ENCODE measurements at regions not wholly inside any gene's neighbourhood (a gene's known extent, or its start where the extent isn't known, plus 50 kb on each side); places are given as distances from the start of the nearest gene placed in this dataset.

DNA sequence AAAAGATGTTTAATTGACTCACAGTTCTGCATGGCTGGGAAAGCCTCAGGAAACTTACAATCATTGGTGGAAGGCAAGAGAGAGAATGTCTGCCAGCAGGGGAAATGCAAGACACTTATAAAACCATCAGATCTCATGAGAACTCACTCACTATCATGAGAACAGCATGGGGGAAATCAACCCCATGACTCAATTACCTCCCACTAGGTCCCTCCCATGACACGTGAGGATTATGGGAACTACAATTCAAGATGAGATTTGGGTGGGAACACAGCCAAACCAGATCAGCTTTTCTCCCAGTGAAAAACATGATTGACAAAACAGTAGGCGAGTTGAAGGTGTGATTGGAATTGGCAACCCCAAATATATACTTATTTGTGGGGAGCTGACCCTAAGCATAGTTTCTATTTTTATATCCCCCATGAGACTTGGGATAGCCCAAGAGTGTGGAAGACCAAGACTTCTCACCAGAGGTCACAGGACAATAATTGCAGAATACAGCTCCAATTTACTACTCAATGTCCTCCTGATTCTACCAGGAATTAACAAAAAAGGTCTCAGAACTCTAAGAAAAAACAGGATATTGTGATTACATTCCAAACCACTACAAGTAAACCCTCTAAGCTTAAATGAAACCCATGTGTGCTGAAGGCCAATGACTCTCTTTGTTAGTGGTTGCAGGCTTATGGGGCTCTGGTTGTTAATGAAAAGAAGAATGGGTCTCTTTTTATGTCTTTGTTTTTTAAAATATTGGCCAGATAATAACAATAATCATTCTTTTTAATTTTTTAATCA lies 96.1 kb upstream of the PIK3C3 start:
- no peak overlapping the region for H3K4ac ChIP-seq (ENCODE audit: low read length)
- H3K18ac ChIP-seq (ENCODE audit: low read length), result no peak overlapping the region

DNA sequence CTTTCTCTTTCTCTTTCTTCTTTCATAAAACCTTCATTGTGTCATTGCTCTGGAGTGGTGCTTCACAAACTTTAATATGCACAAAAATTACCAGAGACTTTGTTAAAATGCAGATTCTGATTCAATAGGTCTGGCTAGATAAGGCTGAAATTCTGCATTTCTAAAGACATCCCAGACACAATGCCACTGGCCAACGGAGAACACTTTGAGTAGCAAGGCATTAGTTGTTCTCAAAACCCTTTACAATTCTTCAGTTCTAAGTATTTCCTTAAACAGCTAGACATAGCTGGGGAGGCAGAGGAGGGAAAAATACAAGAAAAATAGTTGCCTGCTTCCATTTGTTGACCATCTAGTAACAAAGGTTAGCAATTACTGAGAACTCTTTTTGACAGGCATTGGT lies 101.8 kb upstream of the PIK3C3 start:
- H3K4me2 ChIP-seq (ENCODE audit: insufficient read depth, low read length, poor library complexity, severe bottlenecking), result no peak overlapping the region
- H4K8ac ChIP-seq (ENCODE audit: low read depth, low read length), result no peak overlapping the region
- no peak overlapping the region for H3K4me3 ChIP-seq (ENCODE audit: low read length in 2 of 2)
- H3K79me1 ChIP-seq (ENCODE audit: low read depth, low read length), result no peaks in the 10 kb centered on the region
- no peaks in the 10 kb centered on the region for H3K36me3 ChIP-seq (replicated peaks in 1 of 2; ENCODE audit: control insufficient read depth in 2 of 2, insufficient read depth in 2 of 2, low read length in 2 of 2)
- H2AK5ac ChIP-seq (ENCODE audit: low read depth, low read length), result no peak overlapping the region
- WGBS, 2 donors (ENCODE audit: extremely low coverage in 2 of 2, insufficient read length in 2 of 2, insufficient replicate concordance in 1 of 2), result no CpG with 5 or more reads among the region's 1 CpG
- peaks cover 3 to 7% of the 10 kb centered on the region in 2 donors for H3K4me1 ChIP-seq (ENCODE audit: control insufficient read depth in 2 of 2, insufficient read depth in 1 of 2, low read depth in 1 of 2, low read length in 2 of 2)
- no peak overlapping the region for H3K9ac ChIP-seq (ENCODE audit: low read depth, low read length, poor library complexity)
- no peak overlapping the region for H2BK12ac ChIP-seq (ENCODE audit: low read length)
- DNase-seq (ENCODE audit: low spot score), result no peak
- no peak overlapping the region for H3K27ac ChIP-seq (replicated peaks; ENCODE audit: low read length)
- peaks cover 0 to 8% of the 10 kb centered on the region in 2 donors for H3K9me3 ChIP-seq (replicated peaks in 1 of 2; ENCODE audit: control insufficient read depth in 2 of 2, insufficient read depth in 1 of 2, low read depth in 1 of 2, low read length in 2 of 2)
- H2BK15ac ChIP-seq (ENCODE audit: low read length), result no peak overlapping the region
- no peak overlapping the region for H3K14ac ChIP-seq (ENCODE audit: low read length)
- no peak overlapping the region for H3K23ac ChIP-seq (ENCODE audit: low read depth, low read length, poor library complexity)
- H3K18ac ChIP-seq (ENCODE audit: low read length), result no peak overlapping the region
- H2BK120ac ChIP-seq (ENCODE audit: low read depth, low read length), result no peak overlapping the region
- H4K91ac ChIP-seq (ENCODE audit: low read depth, low read length, poor library complexity), result no peak overlapping the region
- no peak overlapping the region for H3K4ac ChIP-seq (ENCODE audit: low read length)
- no peak overlapping the region for H2AFZ ChIP-seq (ENCODE audit: low read length)
- H2BK5ac ChIP-seq (ENCODE audit: low read length), result no peak overlapping the region
- H3K27me3 ChIP-seq (ENCODE audit: control insufficient read depth in 3 of 3, insufficient read depth in 3 of 3, low read depth in 1 of 3, low read length in 3 of 3), result peaks cover 0 to 43% (median 0%) of the 10 kb centered on the region in 3 experiments

More for the DNA sequence above, 96.1 kb upstream of the PIK3C3 start:
- H3K14ac ChIP-seq (ENCODE audit: low read length), result no peak overlapping the region
- H2BK120ac ChIP-seq (ENCODE audit: low read depth, low read length), result no peak overlapping the region
- no peak overlapping the region for H2BK5ac ChIP-seq (ENCODE audit: low read length)
- H3K4me2 ChIP-seq (ENCODE audit: insufficient read depth, low read length, poor library complexity, severe bottlenecking), result no peak overlapping the region
- DNase-seq (ENCODE audit: low spot score), result no peak
- no peak overlapping the region for H3K4me3 ChIP-seq (ENCODE audit: low read length in 2 of 2)
- no peak overlapping the region for H4K91ac ChIP-seq (ENCODE audit: low read depth, low read length, poor library complexity)
- no peak overlapping the region for H3K9ac ChIP-seq (ENCODE audit: low read depth, low read length, poor library complexity)
- no peaks in the 10 kb centered on the region for H3K79me1 ChIP-seq (ENCODE audit: low read depth, low read length)
- H3K4me1 ChIP-seq (ENCODE audit: control insufficient read depth in 2 of 2, insufficient read depth in 1 of 2, low read depth in 1 of 2, low read length in 2 of 2), result peaks cover 4 to 24% of the 10 kb centered on the region in 2 donors
- H2BK12ac ChIP-seq (ENCODE audit: low read length), result no peak overlapping the region
- H2BK15ac ChIP-seq (ENCODE audit: low read length), result no peak overlapping the region
- peaks cover 0 to 13% (median 0%) of the 10 kb centered on the region in 3 experiments for H3K27me3 ChIP-seq (ENCODE audit: control insufficient read depth in 3 of 3, insufficient read depth in 3 of 3, low read depth in 1 of 3, low read length in 3 of 3)
- H3K27ac ChIP-seq (replicated peaks; ENCODE audit: low read length), result no peak overlapping the region
- no peak overlapping the region for H2AK5ac ChIP-seq (ENCODE audit: low read depth, low read length)
- H3K9me3 ChIP-seq (replicated peaks in 1 of 2; ENCODE audit: control insufficient read depth in 2 of 2, insufficient read depth in 1 of 2, low read depth in 1 of 2, low read length in 2 of 2), result no peaks in the 10 kb centered on the region
- no peak overlapping the region for H3K23ac ChIP-seq (ENCODE audit: low read depth, low read length, poor library complexity)
- H3K36me3 ChIP-seq (replicated peaks in 1 of 2; ENCODE audit: control insufficient read depth in 2 of 2, insufficient read depth in 2 of 2, low read length in 2 of 2), result no peaks in the 10 kb centered on the region
- no peak overlapping the region for H4K8ac ChIP-seq (ENCODE audit: low read depth, low read length)
- H2AFZ ChIP-seq (ENCODE audit: low read length), result no peak overlapping the region
- WGBS, 2 donors (ENCODE audit: extremely low coverage in 2 of 2, insufficient read length in 2 of 2, insufficient replicate concordance in 1 of 2), result no CpG with 5 or more reads among the region's 2 CpGs

DNA sequence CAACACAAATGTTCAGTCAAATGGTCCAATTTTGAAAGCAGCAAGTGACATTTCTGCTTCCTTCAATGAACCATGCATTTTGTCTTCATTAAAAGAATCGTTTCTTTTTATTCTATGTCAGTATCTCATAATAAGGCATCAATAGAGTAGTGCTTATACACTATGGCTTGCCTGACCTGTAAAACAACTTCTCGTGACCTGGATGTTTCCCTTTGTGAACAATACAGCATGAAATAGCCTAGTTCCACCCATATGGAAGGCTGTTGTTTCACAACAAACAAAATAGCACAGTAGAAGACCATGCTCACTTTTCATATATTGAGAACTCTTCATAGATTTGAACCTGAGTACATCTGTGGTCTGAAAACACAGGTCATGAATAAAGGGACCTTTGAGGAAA lies 104.3 kb upstream of the PIK3C3 start:
- Histone ChIP-seq H3K79me1 (ENCODE audit: low read depth, low read length) (no peaks in the 10 kb centered on the region), H3K14ac (ENCODE audit: low read length) (no peak overlapping the region), H3K27me3 (ENCODE audit: control insufficient read depth in 3 of 3, insufficient read depth in 3 of 3, low read depth in 1 of 3, low read length in 3 of 3) (peaks cover 0 to 45% (median 0%) of the 10 kb centered on the region in 3 experiments), H3K4me2 (ENCODE audit: insufficient read depth, low read length, poor library complexity, severe bottlenecking) (no peak overlapping the region), H2AFZ (ENCODE audit: low read length) (no peak overlapping the region), H3K36me3 (replicated peaks in 1 of 2; ENCODE audit: control insufficient read depth in 2 of 2, insufficient read depth in 2 of 2, low read length in 2 of 2) (no peaks in the 10 kb centered on the region), H3K9ac (ENCODE audit: low read depth, low read length, poor library complexity) (no peak overlapping the region), H4K91ac (ENCODE audit: low read depth, low read length, poor library complexity) (no peak overlapping the region), H3K9me3 (replicated peaks in 1 of 2; ENCODE audit: control insufficient read depth in 2 of 2, insufficient read depth in 1 of 2, low read depth in 1 of 2, low read length in 2 of 2) (peaks cover 0 to 8% of the 10 kb centered on the region in 2 donors), H3K4me1 (ENCODE audit: control insufficient read depth in 2 of 2, insufficient read depth in 1 of 2, low read depth in 1 of 2, low read length in 2 of 2) (peaks cover 3 to 7% of the 10 kb centered on the region in 2 donors), H3K18ac (ENCODE audit: low read length) (no peak overlapping the region), H2BK5ac (ENCODE audit: low read length) (no peak overlapping the region), H3K4me3 (ENCODE audit: low read length in 2 of 2) (no peak overlapping the region), H2AK5ac (ENCODE audit: low read depth, low read length) (no peak overlapping the region), H3K4ac (ENCODE audit: low read length) (no peak overlapping the region), H3K27ac (replicated peaks; ENCODE audit: low read length) (no peak overlapping the region), H4K8ac (ENCODE audit: low read depth, low read length) (no peak overlapping the region), H3K23ac (ENCODE audit: low read depth, low read length, poor library complexity) (no peak overlapping the region), H2BK120ac (ENCODE audit: low read depth, low read length) (no peak overlapping the region), H2BK12ac (ENCODE audit: low read length) (no peak overlapping the region), H2BK15ac (ENCODE audit: low read length) (no peak overlapping the region)
- no peak for DNase-seq (ENCODE audit: low spot score)
- WGBS, 2 donors (ENCODE audit: extremely low coverage in 2 of 2, insufficient read length in 2 of 2, insufficient replicate concordance in 1 of 2), result no CpG with 5 or more reads among the region's 2 CpGs

DNA sequence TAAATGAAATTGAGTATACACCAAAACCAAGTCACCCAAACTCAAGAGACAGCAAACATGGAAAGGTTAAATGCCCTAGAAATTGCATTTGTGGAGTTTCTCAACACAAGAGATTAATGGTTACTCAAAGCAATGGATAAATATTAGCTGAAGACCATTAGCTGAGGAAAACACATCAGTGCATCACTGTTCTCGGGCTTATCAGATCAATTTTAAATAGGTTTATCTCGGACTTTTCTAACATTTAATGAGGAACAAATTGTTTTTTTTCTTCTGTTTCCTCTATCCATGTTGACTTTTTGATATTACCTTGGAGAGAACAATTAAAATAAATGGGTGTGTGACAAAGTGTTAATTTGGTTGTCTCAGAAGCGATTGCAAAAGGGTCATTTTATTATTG lies 105.4 kb upstream of the PIK3C3 start:
- no peak overlapping the region for H2BK15ac ChIP-seq (ENCODE audit: low read length)
- H2AFZ ChIP-seq (ENCODE audit: low read length), result no peak overlapping the region
- H3K23ac ChIP-seq (ENCODE audit: low read depth, low read length, poor library complexity), result no peak overlapping the region
- no peak overlapping the region for H3K4ac ChIP-seq (ENCODE audit: low read length)
- H2BK120ac ChIP-seq (ENCODE audit: low read depth, low read length), result no peak overlapping the region
- H3K4me1 ChIP-seq (ENCODE audit: control insufficient read depth in 2 of 2, insufficient read depth in 1 of 2, low read depth in 1 of 2, low read length in 2 of 2), result peaks cover 3 to 7% of the 10 kb centered on the region in 2 donors
- no peak overlapping the region for H3K4me3 ChIP-seq (ENCODE audit: low read length in 2 of 2)
- H3K9ac ChIP-seq (ENCODE audit: low read depth, low read length, poor library complexity), result no peak overlapping the region
- H4K91ac ChIP-seq (ENCODE audit: low read depth, low read length, poor library complexity), result no peak overlapping the region
- H4K8ac ChIP-seq (ENCODE audit: low read depth, low read length), result no peak overlapping the region
- no peak overlapping the region for H3K18ac ChIP-seq (ENCODE audit: low read length)
- H2AK5ac ChIP-seq (ENCODE audit: low read depth, low read length), result no peak overlapping the region
- H3K36me3 ChIP-seq (replicated peaks in 1 of 2; ENCODE audit: control insufficient read depth in 2 of 2, insufficient read depth in 2 of 2, low read length in 2 of 2), result no peaks in the 10 kb centered on the region
- no peak overlapping the region for H2BK5ac ChIP-seq (ENCODE audit: low read length)
- H3K4me2 ChIP-seq (ENCODE audit: insufficient read depth, low read length, poor library complexity, severe bottlenecking), result no peak overlapping the region
- H3K27ac ChIP-seq (replicated peaks; ENCODE audit: low read length), result no peak overlapping the region
- no CpG with 5 or more reads among the region's 3 CpGs for WGBS, 2 donors (ENCODE audit: extremely low coverage in 2 of 2, insufficient read length in 2 of 2, insufficient replicate concordance in 1 of 2)
- H3K79me1 ChIP-seq (ENCODE audit: low read depth, low read length), result no peaks in the 10 kb centered on the region
- H3K9me3 ChIP-seq (replicated peaks in 1 of 2; ENCODE audit: control insufficient read depth in 2 of 2, insufficient read depth in 1 of 2, low read depth in 1 of 2, low read length in 2 of 2), result peaks cover 0 to 8% of the 10 kb centered on the region in 2 donors
- no peak overlapping the region for H2BK12ac ChIP-seq (ENCODE audit: low read length)
- H3K14ac ChIP-seq (ENCODE audit: low read length), result no peak overlapping the region
- DNase-seq (ENCODE audit: low spot score), result no peak
- H3K27me3 ChIP-seq (ENCODE audit: control insufficient read depth in 3 of 3, insufficient read depth in 3 of 3, low read depth in 1 of 3, low read length in 3 of 3), result peaks cover 0 to 45% (median 0%) of the 10 kb centered on the region in 3 experiments

Measured in neuronal stem cell (in vitro differentiated cells).